Right lobe of liver (tissue), 6 donors: ENCODE measurements at regions not wholly inside any gene's neighbourhood (a gene's known extent, or its start where the extent isn't known, plus 50 kb on each side); places are given as distances from the start of the nearest gene placed in this dataset.

Experiments
- ATAC-seq, 4 donors: fragments of 200-7000 bp; cut with Tn5 transposase; one replicate each; pipeline ENCODE4 v1.9.1; 2020; ENCODE audit warnings: mild to moderate bottlenecking in 4 of 4, moderate library complexity in 4 of 4
- DNase-seq, 3 donors: peaks; one replicate each; pipeline ENCODE4 v3.0.0-alpha.2; 2020
- H3K27ac ChIP-seq, 3 donors: fragments of 200-600 bp; one replicate each; pipeline ENCODE4 v1.8.0; 2022
- H3K27me3 ChIP-seq, 2 donors: fragments of 200-600 bp; one replicate each; pipeline ENCODE4 v1.8.0; 2022
- H3K36me3 ChIP-seq, 4 donors: fragments of 200-600 bp; sonication (generic) in 1 of 4; one replicate each; pipeline versions ENCODE4 v1.5.1 to v1.8.0; 2017 to 2022; ENCODE audit warnings: control low read depth in 1 of 4
- H3K4me1 ChIP-seq, 4 donors: fragments of 200-600 bp; sonication (generic) in 1 of 4; one replicate each; pipeline versions ENCODE4 v1.5.1 to v1.8.0; 2017 to 2022; ENCODE audit warnings: control low read depth in 1 of 4
- H3K4me3 ChIP-seq, 3 donors: fragments of 200-600 bp; one replicate each; pipeline ENCODE4 v1.8.0; 2022
- H3K9me3 ChIP-seq, 4 donors: fragments of 200-600 bp; sonication (generic) in 1 of 4; one replicate each; pipeline versions ENCODE4 v1.5.1 to v1.8.0; 2017 to 2022; ENCODE audit warnings: control low read depth in 1 of 4
- CTCF ChIP-seq, 4 donors: fragments of 200-600 bp in 3 of 4; fragments of 450-650 bp in 1 of 4; IDR thresholded peaks; one replicate each; pipeline versions ENCODE4 v1.5.1 to v1.8.0; 2016 to 2022; ENCODE audit warnings: antibody characterized with exemption in 4 of 4, mild to moderate bottlenecking in 2 of 4
- POLR2A ChIP-seq: fragments of 450-650 bp; IDR thresholded peaks from one replicate; pipeline ENCODE4 v1.6.1; 2017; ENCODE audit warnings: antibody characterized with exemption, mild to moderate bottlenecking
- WGBS: methylation state at CpG from one replicate; pipeline ENCODE4 v1.1.6; 2018; ENCODE audit warnings: low coverage, low lambda C conversion rate; ENCODE audit not compliant: insufficient coverage; ENCODE audit errors: missing lambda C conversion rate; 5-methylcytosine and 5-hydroxymethylcytosine counted together
- intact Hi-C, 2 donors: fragments of 100-400 bp; cut with DNase I; formaldehyde crosslinking; loops; one replicate each; pipeline versions ENCODE4 v1.11.2 to v1.14.1; 2022
- donor health status: DM: no; HTN: yes; CAD: no.
- donor health status: DM: no; HTN: no; CAD: no.
- donor health status: DM: no; HTN: no; CAD: no.
- donor health status: DM: no; HTN: yes; CAD: no.
- donor health status: DM: no; HTN: yes; CAD: no.

DNA sequence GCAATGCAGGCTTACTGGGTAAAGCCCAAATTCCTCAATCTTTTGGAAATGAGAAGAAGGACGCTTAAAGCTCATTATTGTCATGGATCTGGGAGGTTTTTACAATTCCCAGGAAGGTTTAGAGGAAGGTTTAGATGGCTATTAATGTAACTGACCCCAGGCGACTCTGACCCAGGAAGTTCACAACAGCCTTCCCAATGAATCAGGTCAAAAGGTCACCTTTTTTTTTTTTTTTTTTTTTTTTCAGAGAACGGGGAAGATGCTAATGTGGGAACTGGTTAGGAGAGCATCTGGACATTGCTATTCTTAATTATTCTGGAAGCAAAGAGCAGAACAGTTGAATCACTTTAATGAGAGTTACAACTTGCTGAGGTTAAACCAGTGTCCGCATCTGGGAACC lies 149.9 kb upstream of the ITGB1 start:
- no peak overlapping the region for H3K4me3 ChIP-seq
- H3K27me3 ChIP-seq = no peaks in the 10 kb centered on the region
- no peaks in the 10 kb centered on the region for H3K36me3 ChIP-seq
- no peak for ATAC-seq
- H3K9me3 ChIP-seq = no peaks in the 10 kb centered on the region
- 55% methylated on average over 4 of the region's 4 CpGs for WGBS
- no peak overlapping the region for H3K27ac ChIP-seq
- H3K4me1 ChIP-seq = no peaks in the 10 kb centered on the region
- no peak for DNase-seq
- intact Hi-C loops = no loop called here
- TF ChIP-seq POLR2A = no peak
- no peak for TF ChIP-seq CTCF (IDR thresholded peaks at IDR 0.05)

DNA sequence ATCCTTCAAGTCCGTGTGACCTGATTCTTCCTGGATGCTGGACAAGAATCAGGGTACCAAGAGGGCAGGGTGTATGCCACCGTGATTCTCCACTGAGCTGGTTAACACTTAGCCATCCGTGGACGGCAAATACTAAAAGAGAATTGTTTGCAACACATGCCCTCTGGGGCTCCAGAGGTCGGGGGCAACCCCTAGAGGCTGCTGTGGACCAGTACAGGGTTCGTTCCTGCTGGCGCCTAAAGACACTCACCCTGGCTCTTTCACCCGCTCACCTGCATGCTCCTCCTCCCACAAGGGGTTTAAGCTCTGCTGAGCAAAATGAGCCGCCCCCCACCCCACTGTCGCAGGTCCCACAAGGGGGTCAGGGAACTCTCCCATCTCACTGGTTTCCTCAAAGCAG lies 148.7 kb upstream of the ITGB1 start:
- Histone ChIP-seq H3K36me3 (no peaks in the 10 kb centered on the region), H3K4me3 (no peak overlapping the region), H3K4me1 (no peaks in the 10 kb centered on the region), H3K9me3 (no peaks in the 10 kb centered on the region), H3K27ac (no peak overlapping the region), H3K27me3 (no peaks in the 10 kb centered on the region)
- WGBS = 52% methylated on average over 8 of the region's 10 CpGs
- DNase-seq (no peak), ATAC-seq (no peak)
- intact Hi-C loops = no loop called here
- TF ChIP-seq CTCF (IDR thresholded peaks at IDR 0.05) (no peak), POLR2A (no peak)

GRCh38 chr10:33103863-33104379 lies 145.9 kb upstream of the ITGB1 start:
- DNase-seq (no peak), ATAC-seq (no peak)
- Histone ChIP-seq H3K36me3 (no peaks in the 10 kb centered on the region), H3K4me1 (no peaks in the 10 kb centered on the region), H3K27ac (no peak overlapping the region), H3K4me3 (no peak overlapping the region), H3K27me3 (no peaks in the 10 kb centered on the region), H3K9me3 (no peaks in the 10 kb centered on the region)
- TF ChIP-seq CTCF (IDR thresholded peaks at IDR 0.05) = no peak
- TF ChIP-seq POLR2A = no peak
- intact Hi-C loops = no loop called here
- WGBS = 63% methylated on average over 5 of the region's 5 CpGs

- no peak overlapping the region for H3K27ac ChIP-seq
- ATAC-seq = no peak
- intact Hi-C loops = no loop called here
- no peaks in the 10 kb centered on the region for H3K9me3 ChIP-seq
- no peak overlapping the region for H3K4me3 ChIP-seq
- no peaks in the 10 kb centered on the region for H3K4me1 ChIP-seq
- DNase-seq = no peak
- no peak for TF ChIP-seq POLR2A
- no peak for TF ChIP-seq CTCF (IDR thresholded peaks at IDR 0.05)
- no peaks in the 10 kb centered on the region for H3K36me3 ChIP-seq
- no peaks in the 10 kb centered on the region for H3K27me3 ChIP-seq
- 82% methylated on average over 5 of the region's 5 CpGs for WGBS
Observed at GRCh38 chr10:33102071-33102470, 144.0 kb upstream of the ITGB1 start.

- no peaks in the 10 kb centered on the region for H3K9me3 ChIP-seq
- H3K4me1 ChIP-seq = no peaks in the 10 kb centered on the region
- DNase-seq (no peak), ATAC-seq (no peak)
- H3K27ac ChIP-seq = no peak overlapping the region
- intact Hi-C loops = no loop called here
- H3K36me3 ChIP-seq = no peaks in the 10 kb centered on the region
- 73% methylated on average over 3 of the region's 3 CpGs for WGBS
- no peak for TF ChIP-seq POLR2A
- no peak for TF ChIP-seq CTCF (IDR thresholded peaks at IDR 0.05)
- H3K27me3 ChIP-seq = no peaks in the 10 kb centered on the region
- no peak overlapping the region for H3K4me3 ChIP-seq
Observed at GRCh38 chr10:33101392-33101787, 143.4 kb upstream of the ITGB1 start.
